ENCODE measurements at regions not wholly inside any gene's neighbourhood (a gene's known extent, or its start where the extent isn't known, plus 50 kb on each side); places are given as distances from the start of the nearest gene placed in this dataset.

- H3K36me3 Mint-ChIP-seq (ENCODE audit: low read depth), result no peaks in the 10 kb centered on the region
- no peaks in the 10 kb centered on the region for H3K4me1 Mint-ChIP-seq
Observed at GRCh38 chr2:2874805-2875204, 502.8 kb downstream of the EIPR1 start.

GRCh38 chr2:2874341-2874740, 503.3 kb downstream of the EIPR1 start:
- Histone ChIP-seq H3K9ac (ENCODE audit: extremely low read depth, low read length, poor library complexity, severe bottlenecking) (no peak overlapping the region), H3K27me3 (ENCODE audit: control insufficient read depth, insufficient read depth, low read length, poor library complexity, severe bottlenecking) (no peaks in the 10 kb centered on the region), H3K4me1 (ENCODE audit: control insufficient read depth, insufficient read depth, low read length) (no peaks in the 10 kb centered on the region), H3K4me3 (ENCODE audit: low read length) (no peak overlapping the region), H3K27ac (ENCODE audit: low read depth, low read length) (no peak overlapping the region), H3K36me3 (ENCODE audit: control insufficient read depth, insufficient read depth, low read length) (no peaks in the 10 kb centered on the region), H3K9me3 (ENCODE audit: control insufficient read depth, low read length) (peaks cover 15% of the 10 kb centered on the region)
- peaks cover 27% of the 10 kb centered on the region for H3K9me3 Mint-ChIP-seq
- 89 to 93% methylated on average over 8 to 10 of the region's 10 CpGs for WGBS, 2 experiments (ENCODE audit: insufficient coverage in 1 of 2, insufficient read length in 1 of 2)
- H3K27me3 Mint-ChIP-seq (ENCODE audit: insufficient read depth), result no peaks in the 10 kb centered on the region
- no peak overlapping the region for H3K4me3 Mint-ChIP-seq
- H3K27ac Mint-ChIP-seq, result no peak overlapping the region
- no peak for TF ChIP-seq CTCF (conservative IDR thresholded peaks at IDR 0.05)
- no peak for DNase-seq
- no peaks in the 10 kb centered on the region for H3K36me3 Mint-ChIP-seq (ENCODE audit: low read depth)
- H3K4me1 Mint-ChIP-seq, result no peaks in the 10 kb centered on the region

More at GRCh38 chr2:2874805-2875204, 502.8 kb downstream of the EIPR1 start:
- Mint-ChIP-seq H3K9me3 (peaks cover 27% of the 10 kb centered on the region), H3K27ac (no peak overlapping the region), H3K27me3 (ENCODE audit: insufficient read depth) (no peaks in the 10 kb centered on the region), H3K4me3 (no peak overlapping the region)
- no peak overlapping the region for H3K9ac ChIP-seq (ENCODE audit: extremely low read depth, low read length, poor library complexity, severe bottlenecking)
- 88 to 91% methylated on average over 3 to 12 of the region's 12 CpGs for WGBS, 2 experiments (ENCODE audit: insufficient coverage in 1 of 2, insufficient read length in 1 of 2)
- no peak overlapping the region for H3K4me3 ChIP-seq (ENCODE audit: low read length)
- no peak for TF ChIP-seq CTCF (conservative IDR thresholded peaks at IDR 0.05)
- H3K36me3 ChIP-seq (ENCODE audit: control insufficient read depth, insufficient read depth, low read length), result no peaks in the 10 kb centered on the region
- no peaks in the 10 kb centered on the region for H3K27me3 ChIP-seq (ENCODE audit: control insufficient read depth, insufficient read depth, low read length, poor library complexity, severe bottlenecking)
- DNase-seq, result peak; percentile 20
- H3K4me1 ChIP-seq (ENCODE audit: control insufficient read depth, insufficient read depth, low read length), result no peaks in the 10 kb centered on the region
- H3K27ac ChIP-seq (ENCODE audit: low read depth, low read length), result no peak overlapping the region
- peaks cover 15% of the 10 kb centered on the region for H3K9me3 ChIP-seq (ENCODE audit: control insufficient read depth, low read length)

GRCh38 chr2:2873450-2873811, 504.2 kb downstream of the EIPR1 start:
- peak; percentile 31 for DNase-seq
- H3K27ac Mint-ChIP-seq, result no peak overlapping the region

More at GRCh38 chr2:2873450-2873811, 504.2 kb downstream of the EIPR1 start:
- Mint-ChIP-seq H3K4me1 (no peaks in the 10 kb centered on the region), H3K9me3 (peaks cover 19% of the 10 kb centered on the region), H3K36me3 (ENCODE audit: low read depth) (no peaks in the 10 kb centered on the region), H3K4me3 (no peak overlapping the region), H3K27me3 (ENCODE audit: insufficient read depth) (no peaks in the 10 kb centered on the region)
- H3K27ac ChIP-seq (ENCODE audit: low read depth, low read length), result no peak overlapping the region
- WGBS, 2 experiments (ENCODE audit: insufficient coverage in 1 of 2, insufficient read length in 1 of 2), result 82 to 86% methylated on average over 5 to 7 of the region's 7 CpGs
- no peak overlapping the region for H3K9ac ChIP-seq (ENCODE audit: extremely low read depth, low read length, poor library complexity, severe bottlenecking)
- no peak for TF ChIP-seq CTCF (conservative IDR thresholded peaks at IDR 0.05)
- no peak overlapping the region for H3K4me3 ChIP-seq (ENCODE audit: low read length)
- H3K9me3 ChIP-seq (ENCODE audit: control insufficient read depth, low read length), result peaks cover 15% of the 10 kb centered on the region
- no peaks in the 10 kb centered on the region for H3K36me3 ChIP-seq (ENCODE audit: control insufficient read depth, insufficient read depth, low read length)
- no peaks in the 10 kb centered on the region for H3K27me3 ChIP-seq (ENCODE audit: control insufficient read depth, insufficient read depth, low read length, poor library complexity, severe bottlenecking)
- no peaks in the 10 kb centered on the region for H3K4me1 ChIP-seq (ENCODE audit: control insufficient read depth, insufficient read depth, low read length)
